WERI-Rb-1 (cell line): ENCODE measurements at regions not wholly inside any gene's neighbourhood (a gene's known extent, or its start where the extent isn't known, plus 50 kb on each side); places are given as distances from the start of the nearest gene placed in this dataset.

Experiments used
- DNase-seq: peaks from one replicate; pipeline ENCODE4 v3.0.0-alpha.2; 2020
- H3K27ac ChIP-seq: fragments of 250-450 bp; sonication (Bioruptor Pico); 2 replicates; pipeline ENCODE4 v1.5.1; 2020; ENCODE audit warnings: mild to moderate bottlenecking, moderate library complexity
- H3K27me3 ChIP-seq: fragments of 250-450 bp; sonication (Bioruptor Pico); 2 replicates; pipeline ENCODE4 v1.5.1; 2021; ENCODE audit warnings: mild to moderate bottlenecking, low read depth, moderate library complexity; ENCODE audit not compliant: insufficient read depth, severe bottlenecking
- H3K36me3 ChIP-seq: fragments of 250-450 bp; sonication (Bioruptor Pico); 2 replicates; pipeline ENCODE4 v1.5.1; 2020; ENCODE audit warnings: mild to moderate bottlenecking, moderate library complexity
- H3K4me3 ChIP-seq: 2 replicates; pipeline ENCODE4 v1.5.1; 2011; ENCODE audit warnings: low read depth, mild to moderate bottlenecking, control low read depth, low read length
- H3K9me3 ChIP-seq: fragments of 250-450 bp; sonication (Bioruptor Pico); 2 replicates; pipeline ENCODE4 v1.5.1; 2021; ENCODE audit warnings: mild to moderate bottlenecking, moderate library complexity; ENCODE audit not compliant: severe bottlenecking
- TF ChIP-seq, protein P1 (sequence below): IDR thresholded peaks from 2 replicates; pipeline ENCODE4 v1.5.1; 2011; ENCODE audit warnings: low read depth, mild to moderate bottlenecking, control low read depth, inconsistent platforms, low read length

DNA sequence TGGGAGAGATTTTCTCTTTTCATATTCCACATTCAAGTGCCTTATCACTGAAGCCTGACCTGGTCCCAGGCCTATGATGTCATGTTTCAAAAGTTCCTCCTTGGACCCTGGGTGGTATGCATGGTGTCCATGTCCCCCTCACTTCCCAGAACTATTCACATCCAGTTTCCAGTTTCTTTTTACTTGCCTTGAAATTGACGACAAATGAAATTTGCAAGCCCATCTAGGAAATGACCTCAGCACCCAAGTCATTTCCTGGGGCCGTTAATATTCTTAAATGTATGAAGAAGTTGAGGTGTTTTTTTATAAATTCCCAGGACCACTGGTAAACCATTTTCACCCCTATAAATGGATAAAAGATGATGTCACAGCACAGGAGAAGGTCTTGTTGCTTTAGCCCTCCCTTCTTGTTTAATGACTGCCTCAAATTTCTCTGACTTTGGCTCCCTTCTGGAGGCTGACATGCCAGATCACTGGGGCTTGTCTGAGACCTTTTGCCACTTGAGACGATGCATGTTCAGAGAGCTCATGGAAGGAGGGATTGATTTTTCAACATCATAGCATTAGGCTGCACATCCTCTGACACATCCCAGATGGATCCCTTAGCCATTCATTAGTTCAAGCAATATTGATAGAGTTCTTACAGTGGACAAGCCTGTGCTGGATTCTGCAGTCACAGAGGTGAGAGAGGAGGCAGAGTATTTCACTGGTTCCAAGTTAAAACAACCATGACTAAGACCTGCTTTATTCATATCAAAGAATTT is 221.3 kb downstream of the PLPP3 start:
- TF ChIP-seq, protein P1, sequence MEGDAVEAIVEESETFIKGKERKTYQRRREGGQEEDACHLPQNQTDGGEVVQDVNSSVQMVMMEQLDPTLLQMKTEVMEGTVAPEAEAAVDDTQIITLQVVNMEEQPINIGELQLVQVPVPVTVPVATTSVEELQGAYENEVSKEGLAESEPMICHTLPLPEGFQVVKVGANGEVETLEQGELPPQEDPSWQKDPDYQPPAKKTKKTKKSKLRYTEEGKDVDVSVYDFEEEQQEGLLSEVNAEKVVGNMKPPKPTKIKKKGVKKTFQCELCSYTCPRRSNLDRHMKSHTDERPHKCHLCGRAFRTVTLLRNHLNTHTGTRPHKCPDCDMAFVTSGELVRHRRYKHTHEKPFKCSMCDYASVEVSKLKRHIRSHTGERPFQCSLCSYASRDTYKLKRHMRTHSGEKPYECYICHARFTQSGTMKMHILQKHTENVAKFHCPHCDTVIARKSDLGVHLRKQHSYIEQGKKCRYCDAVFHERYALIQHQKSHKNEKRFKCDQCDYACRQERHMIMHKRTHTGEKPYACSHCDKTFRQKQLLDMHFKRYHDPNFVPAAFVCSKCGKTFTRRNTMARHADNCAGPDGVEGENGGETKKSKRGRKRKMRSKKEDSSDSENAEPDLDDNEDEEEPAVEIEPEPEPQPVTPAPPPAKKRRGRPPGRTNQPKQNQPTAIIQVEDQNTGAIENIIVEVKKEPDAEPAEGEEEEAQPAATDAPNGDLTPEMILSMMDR: no peak
- Histone ChIP-seq H3K27me3 (no peaks in the 10 kb centered on the region), H3K9me3 (no peaks in the 10 kb centered on the region), H3K4me3 (no peak overlapping the region), H3K36me3 (no peaks in the 10 kb centered on the region), H3K27ac (no peak overlapping the region)
- no peak for DNase-seq

DNA sequence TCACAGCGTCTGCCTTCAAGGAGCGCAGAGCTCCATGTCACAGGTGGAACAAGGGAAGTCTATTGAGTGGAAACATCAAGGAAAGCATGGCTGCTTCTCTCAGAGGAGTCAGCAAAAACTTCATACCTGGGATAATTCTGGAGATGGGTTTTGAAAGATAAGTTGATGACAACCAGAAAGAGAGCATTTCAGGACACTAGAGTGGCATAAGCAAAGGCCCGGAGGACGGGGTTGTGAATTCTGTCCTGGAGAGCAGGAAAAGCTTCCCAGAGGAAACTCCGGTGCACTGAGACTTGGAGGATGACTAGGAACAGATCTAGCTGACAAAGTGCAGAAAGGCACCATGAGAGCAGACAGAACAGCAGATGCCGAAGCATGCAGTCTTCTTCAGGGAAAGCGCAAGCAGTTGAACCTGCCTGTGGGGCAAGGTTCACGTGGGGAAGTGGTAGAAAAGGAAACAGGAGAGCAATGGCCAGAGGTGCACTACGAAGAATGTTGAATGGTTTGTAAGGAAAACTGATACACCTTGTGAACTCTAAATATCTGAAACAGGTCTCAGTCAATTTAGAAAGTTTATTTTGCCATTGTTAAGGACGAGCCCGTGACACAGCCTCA is 222.9 kb downstream of the PLPP3 start:
- Histone ChIP-seq H3K4me3 (no peak overlapping the region), H3K27me3 (no peaks in the 10 kb centered on the region), H3K27ac (no peak overlapping the region), H3K36me3 (no peaks in the 10 kb centered on the region), H3K9me3 (no peaks in the 10 kb centered on the region)
- TF ChIP-seq, protein P1: no peak
- DNase-seq: no peak

DNA sequence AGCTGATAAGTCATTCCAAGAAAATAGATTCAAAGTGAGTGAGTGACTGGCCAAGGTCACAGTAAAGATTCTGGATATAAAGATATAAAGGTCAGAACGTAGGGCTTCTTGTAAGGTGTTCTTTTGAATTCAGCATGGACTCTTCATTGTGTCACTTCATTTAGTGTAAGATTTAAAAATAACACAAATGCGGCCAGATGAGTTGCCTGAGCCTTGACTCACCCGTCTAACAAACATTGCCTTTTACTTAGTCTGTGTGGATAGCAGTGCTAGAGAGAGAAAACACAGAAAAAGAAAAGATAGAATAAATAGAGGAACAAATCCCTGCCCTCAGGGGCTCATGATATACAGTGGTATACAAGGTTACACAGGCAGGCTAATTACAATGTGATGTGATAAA is 223.4 kb downstream of the PLPP3 start:
- H3K27me3 ChIP-seq: no peaks in the 10 kb centered on the region
- H3K9me3 ChIP-seq: no peaks in the 10 kb centered on the region
- TF ChIP-seq, protein P1: no peak
- H3K36me3 ChIP-seq: no peaks in the 10 kb centered on the region
- DNase-seq: no peak
- H3K4me3 ChIP-seq: no peak overlapping the region
- no peak overlapping the region for H3K27ac ChIP-seq

DNA sequence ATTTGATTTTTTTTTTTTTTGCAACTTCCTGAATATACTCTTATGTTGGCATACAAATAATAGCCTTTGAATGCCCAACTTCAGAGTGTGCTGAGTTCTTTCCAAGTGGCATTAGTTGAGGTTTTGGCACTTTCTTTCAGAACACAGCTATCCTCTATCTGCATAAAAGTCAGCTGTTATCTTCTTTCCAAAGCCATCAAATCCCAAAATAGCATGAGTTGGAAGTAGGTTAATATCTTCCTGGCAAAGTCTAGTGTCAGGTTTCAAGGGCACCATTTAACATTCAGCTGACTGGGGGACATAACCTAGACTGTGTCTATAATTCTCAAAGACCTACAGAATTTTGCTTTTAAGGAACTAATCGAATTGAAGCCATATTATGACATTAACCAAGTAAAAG is 223.9 kb downstream of the PLPP3 start:
- TF ChIP-seq, protein P1: no peak
- no peaks in the 10 kb centered on the region for H3K27me3 ChIP-seq
- no peak overlapping the region for H3K4me3 ChIP-seq
- H3K9me3 ChIP-seq: no peaks in the 10 kb centered on the region
- no peak for DNase-seq
- no peaks in the 10 kb centered on the region for H3K36me3 ChIP-seq
- no peak overlapping the region for H3K27ac ChIP-seq

DNA sequence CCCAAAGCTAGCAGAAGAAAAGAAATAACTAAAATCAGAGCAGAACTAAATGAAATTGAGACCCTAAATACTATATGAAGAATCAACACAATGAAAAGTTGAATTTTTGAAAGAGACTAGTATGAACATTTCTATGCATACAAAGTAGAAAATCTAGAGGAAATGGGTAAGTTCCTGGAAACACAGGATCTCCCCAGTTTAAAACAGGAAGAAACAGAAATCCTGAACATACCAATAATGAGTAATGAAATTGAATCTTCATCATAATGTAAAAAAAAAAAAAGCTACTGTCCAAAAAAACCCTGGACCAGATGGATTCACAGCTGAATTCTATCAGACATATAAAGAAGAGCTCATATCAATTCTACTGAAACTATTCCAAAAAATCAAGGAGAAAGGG is 233.5 kb downstream of the PLPP3 start:
- H3K36me3 ChIP-seq: no peaks in the 10 kb centered on the region
- no peaks in the 10 kb centered on the region for H3K27me3 ChIP-seq
- TF ChIP-seq, protein P1: no peak
- no peak for DNase-seq
- no peak overlapping the region for H3K4me3 ChIP-seq
- no peaks in the 10 kb centered on the region for H3K9me3 ChIP-seq
- H3K27ac ChIP-seq: no peak overlapping the region

DNA sequence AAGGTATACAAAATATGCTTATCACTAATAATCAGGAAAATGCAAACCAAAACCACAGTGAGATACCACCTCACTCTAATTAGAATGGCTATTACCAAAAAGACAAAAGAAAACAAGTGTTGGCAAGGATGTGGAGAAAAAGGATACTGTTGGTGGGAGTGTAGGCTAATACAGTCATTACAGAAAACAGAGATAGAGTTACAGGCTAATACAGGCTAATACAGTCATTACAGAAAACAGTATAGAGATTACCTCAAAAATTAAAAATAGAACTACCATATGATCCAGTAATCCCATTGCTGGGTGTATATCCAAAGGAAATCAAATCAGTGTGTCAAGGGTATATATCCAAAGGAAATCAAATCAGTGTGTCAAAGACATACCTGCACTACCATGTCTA is 238.4 kb downstream of the PLPP3 start:
- Histone ChIP-seq H3K4me3 (no peak overlapping the region), H3K36me3 (no peaks in the 10 kb centered on the region), H3K9me3 (no peaks in the 10 kb centered on the region), H3K27ac (no peak overlapping the region), H3K27me3 (no peaks in the 10 kb centered on the region)
- TF ChIP-seq, protein P1: no peak
- DNase-seq: no peak
